Forelimb muscle (tissue), 1 donor: ENCODE measurements at regions not wholly inside any gene's neighbourhood (a gene's known extent, or its start where the extent isn't known, plus 50 kb on each side); places are given as distances from the start of the nearest gene placed in this dataset.

ENCODE experiments used
- DNase-seq: peaks from one replicate; pipeline ENCODE4 v3.0.0-alpha.2; 2013; ENCODE audit warnings: low read depth

DNA sequence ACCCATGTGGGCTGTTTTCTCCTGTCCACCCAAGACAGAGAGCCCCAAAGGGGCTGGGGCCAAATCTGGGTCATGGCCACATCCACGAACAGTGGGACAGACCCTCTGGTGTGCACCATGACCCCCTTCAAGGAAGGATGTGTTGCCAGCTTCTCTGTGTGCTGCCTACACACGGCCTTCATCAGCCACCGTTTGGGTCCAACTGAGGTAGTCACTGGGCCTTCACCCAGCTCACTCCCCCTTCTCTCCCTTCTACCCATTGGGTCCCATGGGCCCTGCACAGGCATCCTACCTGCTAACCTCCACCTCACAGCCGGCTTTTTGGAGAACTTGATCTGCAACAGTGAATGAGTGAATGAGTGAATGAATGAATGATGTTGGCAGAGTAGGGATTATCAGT, 1484.9 kb downstream of the BRD1 start:
- DNase-seq, result no peak

DNA sequence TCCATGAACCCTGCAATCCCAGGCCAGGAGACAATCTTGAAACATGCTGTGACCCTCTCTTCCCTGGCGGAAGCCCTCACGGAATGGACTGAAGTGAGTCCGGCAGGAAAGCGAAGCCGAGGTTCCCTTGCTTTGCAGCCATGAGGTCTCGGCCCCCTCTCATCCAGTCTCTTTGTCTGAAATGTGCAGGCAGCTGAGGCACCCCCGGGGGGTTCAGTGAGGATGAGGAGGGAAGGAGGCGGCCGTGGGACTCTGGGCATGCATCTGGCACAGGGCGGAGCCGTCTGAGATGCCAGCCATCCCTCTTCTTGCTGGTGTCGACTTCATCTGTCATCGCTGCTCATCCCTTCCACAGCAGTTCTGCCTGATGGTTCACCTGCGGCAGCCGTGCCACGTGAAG, 1485.7 kb downstream of the BRD1 start:
- no peak for DNase-seq

DNA sequence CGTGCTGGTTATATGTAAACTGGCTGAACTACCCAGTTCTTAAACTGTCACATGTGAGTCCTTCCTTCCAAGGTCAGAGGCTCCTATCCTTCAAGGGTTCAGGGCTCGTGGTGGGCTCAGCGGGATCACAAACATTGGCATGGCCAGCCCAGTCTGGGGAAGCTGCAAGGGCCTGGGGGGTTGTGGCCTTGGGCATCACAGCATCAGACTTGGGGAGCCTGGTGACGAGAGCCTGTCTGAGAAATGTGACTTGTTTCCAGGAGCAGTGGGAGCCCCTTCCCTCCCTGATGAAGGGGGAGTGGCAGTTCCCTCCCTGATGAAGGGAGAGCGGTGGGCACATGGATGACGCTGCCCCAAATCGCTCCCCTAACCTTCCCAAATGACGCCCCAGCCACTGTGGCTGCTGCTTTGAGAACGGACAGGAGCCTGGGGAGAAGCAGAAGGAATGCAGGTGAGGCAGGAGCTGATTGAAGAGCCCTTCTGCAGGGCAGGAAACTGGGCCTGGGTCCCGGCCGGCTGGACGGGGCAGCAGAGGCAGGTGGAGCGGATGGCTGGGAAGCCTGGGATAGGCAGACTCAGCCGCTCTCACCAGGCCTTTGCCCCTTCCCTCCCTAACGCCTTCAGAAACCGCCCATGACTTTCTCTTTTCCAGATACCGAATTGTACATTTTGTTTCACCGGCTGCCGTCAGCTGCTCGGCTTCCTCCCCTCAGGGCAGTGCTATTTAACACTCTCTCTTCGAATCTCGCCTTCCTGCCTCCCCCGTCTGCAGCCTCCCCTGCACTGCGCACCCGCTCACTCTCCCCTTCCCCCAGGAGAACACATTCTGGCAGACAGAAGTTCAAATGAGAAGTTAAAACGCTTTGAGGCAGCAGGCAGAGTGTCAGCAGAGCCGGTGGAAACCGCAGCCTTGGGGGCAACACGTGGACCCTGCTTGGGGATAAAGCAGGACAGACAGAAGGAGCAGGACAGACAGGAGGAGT, 1486.7 kb downstream of the BRD1 start:
- DNase-seq, result no peak

DNA sequence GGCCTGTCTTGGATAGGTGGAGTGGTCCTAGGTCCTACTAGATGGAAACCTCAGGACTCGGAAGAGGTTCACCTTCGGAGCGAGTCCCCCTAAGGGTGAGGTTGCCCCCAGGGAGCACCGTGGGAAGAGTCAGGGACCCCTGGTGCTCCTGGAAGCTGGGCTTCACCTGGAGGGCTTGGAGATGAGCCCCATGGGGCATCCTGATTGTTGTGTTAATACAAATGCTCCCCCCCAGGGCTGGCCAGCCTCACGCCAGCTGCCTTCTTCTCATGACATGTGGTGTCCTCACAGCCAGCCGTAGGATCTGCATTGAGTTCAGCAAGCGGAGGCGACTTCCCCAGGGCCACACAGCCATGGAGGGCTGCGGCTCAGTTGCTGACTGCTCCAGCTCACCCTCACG, 1487.5 kb downstream of the BRD1 start:
- DNase-seq, result no peak

DNA sequence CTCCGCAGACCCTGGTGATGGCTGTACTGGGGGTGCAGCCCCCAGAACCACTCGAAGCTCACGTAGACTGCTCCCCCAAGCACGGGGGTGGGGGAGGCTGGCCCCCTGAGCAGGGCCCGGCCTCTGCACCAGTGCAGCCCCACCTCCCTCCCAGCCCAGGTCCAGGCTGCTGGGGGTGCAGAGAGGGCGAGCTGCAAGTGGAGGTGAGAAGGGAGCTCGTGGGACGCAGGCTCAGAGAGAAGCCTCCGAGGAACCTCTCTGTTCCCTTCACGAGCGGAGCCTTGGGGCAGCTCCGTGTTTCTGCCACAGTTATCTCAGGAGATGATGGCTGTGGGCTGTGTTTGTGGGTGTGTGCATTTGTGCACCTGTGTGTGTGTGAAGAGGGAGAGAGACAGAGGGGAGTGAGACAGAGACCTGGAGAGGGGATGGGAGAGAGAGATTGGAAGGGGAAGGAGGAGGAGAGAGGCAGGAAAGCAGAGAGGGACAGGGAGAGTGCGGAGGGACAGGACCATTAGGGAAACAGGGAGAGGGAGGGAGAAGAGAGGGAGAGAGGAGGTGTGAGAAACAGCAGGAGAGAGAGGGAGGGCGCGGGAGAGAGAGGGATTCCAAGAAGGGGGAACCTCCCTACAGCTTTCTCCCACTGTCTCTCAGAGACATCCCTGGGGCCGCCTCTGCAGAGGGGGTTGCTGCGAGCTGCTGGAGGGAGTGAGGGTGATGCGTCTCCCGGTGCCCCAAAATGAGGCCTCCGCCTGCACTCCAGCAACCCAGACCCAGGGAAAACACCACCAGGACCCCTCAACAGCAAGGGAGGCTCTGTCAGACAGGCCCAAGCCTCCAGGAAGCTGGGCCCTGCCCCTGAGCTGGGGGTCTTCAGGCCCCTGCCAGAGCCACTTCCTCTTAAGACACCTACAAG, 1488.6 kb downstream of the BRD1 start:
- DNase-seq, result no peak

DNA sequence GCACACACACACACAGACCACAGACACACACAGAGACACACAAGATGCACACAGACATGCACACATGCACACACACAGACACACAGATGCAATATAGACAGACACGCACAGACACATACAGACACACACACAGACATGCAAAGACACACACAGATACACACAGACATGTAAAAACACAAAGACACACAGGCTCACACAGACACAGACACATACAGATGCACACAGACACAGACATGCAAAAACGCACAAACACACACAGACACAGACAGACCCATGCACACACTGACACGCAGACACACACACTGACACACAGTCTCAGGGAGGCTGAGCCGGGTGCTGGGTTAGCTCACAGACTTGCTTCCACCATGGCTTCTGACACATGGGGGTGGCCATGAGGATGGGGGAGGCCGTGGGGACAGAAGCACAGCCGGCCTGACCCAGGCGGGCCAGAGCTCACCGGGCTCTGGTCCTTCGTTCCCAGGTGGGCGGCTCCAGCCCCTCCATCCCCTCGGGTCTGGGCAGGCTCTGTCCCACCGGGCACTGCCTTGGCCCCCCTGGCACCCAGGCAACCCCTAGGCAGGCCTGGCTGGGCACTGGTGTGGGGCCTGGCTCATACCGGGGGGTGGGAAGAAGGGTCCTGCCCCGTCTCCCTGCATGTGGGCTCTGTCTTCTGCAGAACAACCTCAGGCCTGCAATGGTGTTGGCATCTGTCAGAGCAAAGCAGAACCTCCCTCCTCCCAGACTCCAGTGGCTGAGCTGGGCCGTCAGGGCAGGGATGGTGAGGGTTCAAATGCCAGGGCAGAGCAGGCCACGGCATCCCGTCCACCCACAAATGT, 1489.5 kb downstream of the BRD1 start:
- DNase-seq, result no peak

DNA sequence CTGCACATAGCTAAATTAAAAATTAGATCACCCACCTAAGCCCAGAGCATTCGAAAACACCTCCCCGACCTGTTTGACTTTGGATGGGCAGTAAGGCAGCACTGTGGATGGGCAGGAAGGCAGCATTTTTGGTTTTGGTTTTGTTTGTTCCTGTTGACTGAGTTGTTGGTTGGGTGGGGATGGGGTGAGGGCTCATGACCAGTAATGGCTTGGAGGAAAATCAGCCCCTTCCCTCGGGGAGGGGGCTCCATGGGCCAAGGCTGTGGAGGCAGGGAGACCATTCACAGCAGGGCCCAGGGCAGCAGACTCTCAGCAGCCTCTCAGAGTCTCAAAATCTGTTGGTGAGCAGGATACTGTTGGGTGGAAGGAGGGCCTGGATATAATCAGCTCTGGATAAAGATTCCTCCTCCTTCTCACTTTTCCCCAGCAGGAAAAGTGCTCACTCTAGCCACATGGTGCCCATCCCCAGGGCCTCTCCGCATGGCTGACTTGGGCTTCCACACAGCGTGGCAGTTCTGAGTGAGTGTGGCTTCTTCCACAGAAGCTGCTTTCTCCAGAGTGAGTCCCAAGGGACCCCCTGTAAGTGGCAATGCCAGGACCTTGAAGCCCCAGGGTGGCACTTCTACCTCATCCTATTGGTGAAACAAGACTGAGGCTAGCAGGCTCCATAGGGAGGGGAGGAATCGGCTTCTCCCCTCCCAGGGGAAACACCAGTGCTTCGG, 1491.2 kb downstream of the BRD1 start:
- DNase-seq, result no peak

DNA sequence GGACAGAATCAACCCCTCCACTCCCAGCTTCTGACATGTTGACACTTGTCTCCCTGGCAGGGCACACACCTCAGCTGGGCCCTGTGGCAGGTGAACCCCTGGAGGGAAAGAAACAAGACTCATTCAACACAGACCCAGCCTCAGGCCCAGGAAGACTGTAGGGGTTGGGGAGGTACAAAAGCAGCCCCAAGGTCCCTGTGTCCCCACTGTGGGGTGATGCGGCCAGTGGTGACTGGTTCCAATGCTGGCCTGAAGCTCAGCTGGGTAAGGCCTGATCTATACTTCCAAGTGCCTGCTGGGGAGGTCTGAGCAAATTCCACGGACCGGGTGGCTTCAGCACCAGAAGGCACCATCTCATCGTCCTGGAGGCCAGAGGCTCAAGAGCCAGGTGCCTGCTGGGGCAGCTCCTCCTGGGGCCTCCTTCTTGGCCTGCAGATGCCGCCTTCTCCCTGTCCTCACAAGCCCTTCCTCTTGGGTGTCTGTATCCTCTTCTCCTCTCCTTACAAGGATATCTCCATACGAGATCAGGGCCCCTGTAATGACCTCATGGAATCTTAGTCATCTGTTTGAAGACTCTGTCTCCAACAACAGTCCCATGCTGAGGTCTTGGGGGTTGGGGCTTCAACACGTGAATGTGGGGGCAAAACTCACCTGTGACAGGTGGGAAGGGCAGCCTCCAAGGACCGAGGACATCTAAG, 1492.1 kb downstream of the BRD1 start:
- DNase-seq, result no peak

DNA sequence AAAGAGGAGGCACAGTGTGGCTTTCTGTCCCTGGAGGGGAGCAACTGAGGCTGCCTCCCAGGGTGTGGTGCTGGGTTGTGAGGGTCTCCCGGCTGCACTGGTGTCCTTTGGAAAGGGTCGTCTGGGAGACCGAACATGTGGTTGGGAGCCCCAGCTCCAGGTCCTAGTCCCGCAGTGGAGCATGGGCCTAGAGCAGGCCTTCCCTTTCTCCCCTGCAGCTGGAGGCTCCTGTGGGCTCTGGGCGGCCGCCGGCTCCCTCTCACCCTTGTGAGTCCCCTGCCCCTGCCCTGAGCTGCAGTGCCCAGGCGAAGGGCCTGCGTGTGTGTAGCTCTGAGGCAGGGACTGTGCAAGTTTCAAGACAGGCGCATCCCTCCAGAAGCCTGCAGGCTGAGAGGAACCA, 1492.7 kb downstream of the BRD1 start:
- DNase-seq, result no peak

DNA sequence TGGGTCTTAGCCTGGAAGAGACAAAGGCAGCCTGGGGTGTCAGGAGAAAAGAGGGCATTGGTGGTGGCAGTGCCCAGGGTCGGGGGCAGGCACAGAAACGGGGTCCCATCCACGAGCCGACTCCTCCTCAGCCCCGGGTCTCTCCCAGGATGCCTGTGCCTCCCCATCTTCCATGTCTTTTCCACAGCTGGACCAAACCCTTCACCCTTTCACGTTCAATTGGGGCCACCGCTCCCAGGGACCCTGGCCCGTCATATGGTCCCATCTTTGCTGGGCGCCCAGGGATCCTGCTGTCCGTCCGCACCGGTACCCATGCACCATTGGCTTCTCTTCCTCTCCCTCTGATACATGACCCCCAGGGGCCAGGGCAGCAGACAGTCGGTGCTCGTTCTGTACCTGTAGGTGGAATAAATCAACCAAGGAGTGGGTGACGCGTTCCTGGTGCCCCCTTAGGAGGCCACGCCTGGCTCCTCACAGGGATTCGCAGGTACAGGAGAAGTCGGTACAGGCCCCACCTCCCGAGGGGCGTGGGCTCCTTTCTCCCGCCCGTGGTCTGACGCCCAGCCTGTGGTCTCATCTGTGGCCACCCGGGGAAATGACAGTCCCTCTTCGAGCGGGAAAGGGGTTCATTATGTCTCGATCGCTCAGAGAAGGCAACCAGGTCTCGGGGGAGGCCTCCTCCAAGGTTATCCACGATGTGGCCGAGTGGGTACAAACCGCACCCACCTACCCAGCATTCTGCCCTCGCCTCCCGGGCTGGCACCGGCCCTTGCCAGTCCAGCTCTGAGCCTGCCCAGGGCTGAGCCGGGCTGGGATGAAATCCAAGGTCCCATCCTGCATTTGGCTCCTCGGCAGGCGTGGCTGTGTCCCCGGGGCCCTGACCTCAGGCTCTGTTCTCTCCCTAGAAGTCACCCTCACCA, 1493.6 kb downstream of the BRD1 start:
- DNase-seq, result no peak

DNA sequence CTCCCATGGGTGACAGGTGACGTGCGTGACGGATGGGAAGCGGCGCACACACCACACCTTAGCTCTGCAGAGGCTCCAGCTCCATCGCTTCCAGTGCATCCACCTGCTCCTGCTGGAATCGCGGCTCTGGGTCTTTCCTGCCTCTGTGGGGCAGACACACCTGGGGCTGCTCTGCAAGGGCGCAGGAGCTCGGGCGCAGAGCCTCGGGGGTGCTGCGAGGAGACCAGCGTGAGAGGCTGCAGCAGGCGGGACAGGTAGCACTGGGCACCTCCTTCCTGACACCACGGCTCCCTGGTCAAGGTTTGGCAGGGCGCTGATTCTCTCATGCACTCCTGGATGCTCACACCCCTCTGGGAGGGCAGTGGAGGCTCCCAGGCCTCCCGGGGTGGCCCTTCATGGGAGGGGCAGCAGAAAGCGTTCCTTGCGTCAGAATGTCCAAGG, 1494.3 kb downstream of the BRD1 start:
- no peak for DNase-seq

DNA sequence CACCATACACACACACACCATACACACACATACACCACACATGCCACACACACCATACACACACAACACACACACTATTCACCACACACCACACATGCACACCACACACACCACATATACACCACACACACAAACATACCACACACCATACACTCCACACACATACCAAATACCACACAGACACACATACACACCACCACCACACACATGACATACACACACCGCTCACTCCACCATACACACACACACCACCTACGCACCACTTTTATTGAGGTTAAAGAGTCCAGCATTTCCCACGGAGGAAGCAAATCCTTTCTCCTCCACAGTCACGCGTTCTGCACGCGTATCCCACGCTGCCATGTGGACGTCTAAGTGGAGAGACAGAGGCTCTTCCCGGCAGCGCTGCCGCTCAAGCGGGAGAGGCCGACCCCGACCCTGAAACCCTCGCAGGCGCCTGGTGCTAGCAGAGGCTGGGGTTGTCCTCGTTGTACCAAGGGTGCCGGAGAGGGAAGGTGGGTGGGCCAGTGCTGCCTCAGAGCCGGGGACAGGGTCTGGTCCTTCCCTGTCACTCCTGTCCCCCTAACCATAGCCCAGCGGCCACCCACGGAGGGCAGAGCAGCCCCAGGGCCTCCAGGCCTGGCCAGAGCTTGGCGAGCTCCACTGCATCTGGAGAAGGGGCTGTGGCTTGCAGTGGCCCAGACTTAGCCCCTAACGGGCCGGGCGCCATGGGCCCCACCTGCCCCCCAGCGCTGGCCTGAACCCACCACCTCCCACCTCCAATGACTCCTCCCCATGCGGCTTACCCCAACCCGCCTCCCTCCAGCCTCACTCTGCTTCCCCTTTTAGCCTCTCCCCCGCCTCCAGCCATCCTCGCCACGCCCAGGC, 1495.0 kb downstream of the BRD1 start:
- no peak for DNase-seq

DNA sequence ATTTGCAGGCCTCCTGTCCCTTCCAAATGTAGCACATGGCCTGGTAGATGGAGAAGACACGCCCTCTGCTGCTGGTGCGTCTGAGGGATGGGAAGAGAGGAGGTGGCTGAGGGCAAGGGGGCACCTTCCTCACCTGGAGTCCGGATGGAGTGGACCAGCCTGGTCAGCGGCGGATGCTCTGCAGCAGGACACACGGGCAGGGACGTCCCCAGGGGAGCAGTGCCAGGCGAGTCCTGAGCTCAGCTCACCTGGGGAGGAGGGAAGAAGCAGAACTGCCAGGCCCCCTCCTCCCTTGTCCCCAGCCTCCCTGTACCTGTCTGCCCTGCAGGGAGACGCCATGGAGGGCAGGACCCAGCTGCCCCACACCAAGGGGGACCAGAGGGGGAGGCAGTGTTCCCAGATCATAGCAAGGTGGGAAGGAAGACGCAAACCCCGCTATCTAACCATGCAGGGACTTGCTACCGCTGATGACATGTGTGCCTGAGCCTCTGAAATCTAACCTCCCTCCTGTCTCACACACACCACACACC, 1495.9 kb downstream of the BRD1 start:
- DNase-seq, result no peak

DNA sequence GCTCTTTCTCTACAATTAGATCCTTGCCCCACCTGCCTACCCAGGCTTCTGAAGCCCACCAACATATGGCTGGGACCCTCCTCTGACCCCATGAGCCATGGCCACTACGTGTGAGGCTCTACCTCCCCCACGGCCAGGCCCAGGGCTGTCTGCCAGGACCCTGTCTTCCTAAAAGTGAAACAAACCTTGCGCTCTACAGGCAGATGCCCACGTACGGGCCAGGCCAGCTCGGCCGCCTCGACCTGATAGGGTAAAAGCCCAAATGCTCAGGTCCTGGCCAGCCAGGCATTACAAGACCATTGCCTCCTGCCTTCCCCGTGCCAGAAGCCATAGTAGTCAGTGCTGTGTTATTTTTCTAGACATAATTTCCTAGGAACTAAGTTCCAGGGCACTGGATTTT, 1496.4 kb downstream of the BRD1 start:
- DNase-seq, result no peak

DNA sequence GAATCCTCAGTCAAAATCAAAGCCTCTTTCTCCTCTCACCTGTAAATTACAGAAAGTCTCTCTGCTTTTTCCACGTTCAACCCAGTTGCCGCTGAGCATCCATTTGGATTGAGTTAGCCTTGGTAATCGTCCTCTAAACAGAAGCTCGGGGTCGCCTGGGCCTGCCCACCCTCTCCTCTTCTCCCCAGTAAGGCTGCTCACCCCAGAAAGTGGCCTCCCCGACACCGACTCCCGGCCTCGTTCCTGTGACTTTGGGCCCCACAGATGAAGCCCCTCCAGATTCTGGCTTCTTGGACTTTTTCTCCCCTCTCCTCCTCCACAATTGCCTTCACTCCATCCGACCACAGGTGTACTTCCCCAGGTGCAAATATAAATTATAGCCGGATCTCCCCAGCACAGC, 1500.0 kb downstream of the BRD1 start:
- DNase-seq, result no peak

DNA sequence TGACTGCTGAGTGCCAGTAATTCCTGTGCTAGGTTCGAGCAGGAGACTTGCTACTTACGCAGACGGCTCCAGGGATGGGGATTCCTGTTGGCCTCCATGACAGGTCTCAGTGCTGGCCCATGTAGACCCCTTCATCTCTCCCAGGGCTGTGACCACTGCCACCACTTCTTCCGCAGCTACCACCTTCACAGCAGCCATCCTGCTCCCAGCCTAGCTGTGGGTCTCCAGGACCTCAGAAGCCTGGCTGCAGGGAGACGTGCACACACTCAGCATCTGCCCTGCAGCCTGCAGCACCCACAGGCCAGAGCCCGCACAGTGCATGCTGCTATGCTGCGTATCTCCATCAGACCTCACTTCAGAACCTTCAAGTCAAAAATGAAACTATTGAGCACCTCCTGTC, 1503.9 kb downstream of the BRD1 start:
- no peak for DNase-seq

DNA sequence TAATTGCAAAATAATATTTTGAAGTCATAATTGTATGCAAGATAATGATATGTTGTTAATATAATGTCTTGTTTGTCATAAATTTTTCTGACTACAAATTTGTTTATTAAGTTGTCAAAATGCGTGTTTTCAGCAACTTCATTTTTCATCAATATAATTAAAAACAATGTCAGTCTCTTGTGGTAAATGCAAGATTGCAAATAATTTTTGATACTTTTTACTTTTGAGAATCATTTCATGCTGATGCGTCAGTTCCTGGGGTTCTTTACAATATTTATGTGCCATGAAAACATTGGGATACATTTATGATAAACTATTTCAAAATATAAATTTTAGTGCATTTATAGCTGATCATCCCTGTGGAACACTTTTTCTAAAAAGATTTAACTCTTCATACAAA, 1504.8 kb downstream of the BRD1 start:
- no peak for DNase-seq

DNA sequence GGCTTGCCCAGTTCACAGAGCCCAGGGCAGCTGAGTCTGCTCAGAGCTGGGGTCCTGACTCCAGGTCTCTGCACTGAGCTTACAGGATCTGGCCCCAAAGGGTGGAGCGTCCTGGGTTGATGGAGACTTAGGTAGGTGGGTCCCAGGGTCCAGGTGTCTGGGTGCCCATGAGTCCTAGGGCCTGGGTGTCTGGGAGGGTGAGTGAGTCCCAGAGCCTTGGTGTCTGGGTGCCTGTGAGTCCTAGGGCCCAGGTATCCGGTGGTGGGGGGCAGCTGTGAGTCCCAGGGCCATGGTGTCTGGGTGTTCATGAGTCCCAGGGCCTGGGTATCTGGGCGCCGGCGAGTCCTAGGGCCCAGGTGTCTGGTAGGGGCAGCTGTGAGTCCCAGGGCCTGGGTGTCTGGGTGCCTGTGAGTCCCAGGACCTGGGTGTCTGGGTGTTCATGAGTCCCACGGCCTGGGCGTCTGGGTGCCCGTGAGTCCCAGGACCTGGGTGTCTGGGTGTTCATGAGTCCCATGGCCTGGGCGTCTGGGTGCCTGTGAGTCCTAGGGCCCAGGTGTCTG, 1505.6 kb downstream of the BRD1 start:
- DNase-seq, result no peak
